ENCODE measurements at regions not wholly inside any gene's neighbourhood (a gene's known extent, or its start where the extent isn't known, plus 50 kb on each side); places are given as distances from the start of the nearest gene placed in this dataset.

- TF ChIP-seq POLR2A (IDR thresholded peaks at IDR 0.05) (no peak), CTCF (IDR thresholded peaks at IDR 0.05) (no peak)
Observed at GRCh38 chrX:120775959-120776358, 99.7 kb downstream of the CT47B1 start.
